Muscle layer of duodenum (tissue), 2 donors: ENCODE measurements at regions not wholly inside any gene's neighbourhood (a gene's known extent, or its start where the extent isn't known, plus 50 kb on each side); places are given as distances from the start of the nearest gene placed in this dataset.

Experiments used
- H3K27ac ChIP-seq: one replicate; pipeline ENCODE4 v1.7.0; 2013; ENCODE audit warnings: mild to moderate bottlenecking, low read length
- H3K27me3 ChIP-seq: one replicate; pipeline ENCODE4 v1.7.0; 2013; ENCODE audit warnings: low read depth, mild to moderate bottlenecking, control low read depth, low read length
- H3K36me3 ChIP-seq, 2 donors: one replicate each; pipeline ENCODE4 v1.7.0; 2013; ENCODE audit warnings: low read length in 2 of 2, control low read depth in 1 of 2, mild to moderate bottlenecking in 1 of 2; ENCODE audit not compliant: insufficient read depth in 2 of 2, control insufficient read depth in 1 of 2
- H3K4me1 ChIP-seq, 2 donors: one replicate each; pipeline ENCODE4 v1.7.0; 2013; ENCODE audit warnings: low read length in 2 of 2, mild to moderate bottlenecking in 2 of 2, control low read depth in 1 of 2, moderate library complexity in 1 of 2; ENCODE audit not compliant: insufficient read depth in 2 of 2, control insufficient read depth in 1 of 2
- H3K4me3 ChIP-seq, 2 donors: one replicate each; pipeline ENCODE4 v1.7.0; 2013; ENCODE audit warnings: low read length in 2 of 2, low read depth in 1 of 2, mild to moderate bottlenecking in 1 of 2
- H3K9me3 ChIP-seq, 2 donors: one replicate each; pipeline ENCODE4 v1.7.0; 2013; ENCODE audit warnings: low read length in 2 of 2, control low read depth in 1 of 2, mild to moderate bottlenecking in 1 of 2; ENCODE audit not compliant: control insufficient read depth in 1 of 2
- donor health status: healthy.

DNA sequence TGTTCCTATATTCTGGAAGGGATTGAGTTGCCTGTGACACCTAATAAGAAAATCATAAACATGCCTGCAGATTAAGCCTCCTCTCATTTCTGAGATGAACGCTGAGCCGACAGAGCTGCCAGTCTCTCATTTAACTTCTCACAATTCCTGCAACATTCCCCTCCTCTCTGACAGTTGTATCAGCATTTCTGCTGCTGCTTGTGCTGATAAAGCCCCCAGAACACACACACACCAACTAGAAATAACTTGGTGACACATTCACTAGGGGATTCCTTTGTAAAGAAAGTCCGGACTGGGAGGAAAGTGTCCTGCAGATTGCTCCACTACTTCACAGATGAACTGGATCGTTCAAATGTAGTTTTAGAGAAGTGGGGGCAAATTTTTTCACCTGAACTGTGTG, 437.3 kb downstream of the PLA2G4A start:
- H3K27me3 ChIP-seq, result no peaks in the 10 kb centered on the region

DNA sequence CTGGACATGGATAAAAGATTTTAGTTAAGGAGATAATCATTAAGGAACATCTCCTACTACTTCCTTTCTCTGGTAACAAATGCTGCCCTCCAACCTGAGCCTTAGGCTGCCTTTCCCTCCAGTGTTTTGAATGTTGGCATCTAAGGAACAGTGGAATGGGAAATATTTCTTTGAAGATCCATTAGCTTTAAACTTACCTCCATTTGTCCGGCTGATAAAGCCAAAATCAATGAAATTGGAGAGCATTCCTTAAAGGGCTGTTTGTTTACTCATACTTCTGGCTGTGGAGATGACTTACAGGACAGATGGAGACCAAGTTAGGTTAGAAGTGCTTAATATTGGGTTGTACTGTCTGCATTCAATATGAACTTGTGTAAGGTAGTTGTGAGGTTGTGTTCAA, 439.1 kb downstream of the PLA2G4A start:
- no peaks in the 10 kb centered on the region for H3K27me3 ChIP-seq

More for the DNA sequence above, 437.3 kb downstream of the PLA2G4A start:
- Histone ChIP-seq H3K27ac (no peak overlapping the region), H3K4me1 (no peaks in the 10 kb centered on the region), H3K9me3 (no peaks in the 10 kb centered on the region), H3K36me3 (no peaks in the 10 kb centered on the region), H3K4me3 (no peak overlapping the region)

DNA sequence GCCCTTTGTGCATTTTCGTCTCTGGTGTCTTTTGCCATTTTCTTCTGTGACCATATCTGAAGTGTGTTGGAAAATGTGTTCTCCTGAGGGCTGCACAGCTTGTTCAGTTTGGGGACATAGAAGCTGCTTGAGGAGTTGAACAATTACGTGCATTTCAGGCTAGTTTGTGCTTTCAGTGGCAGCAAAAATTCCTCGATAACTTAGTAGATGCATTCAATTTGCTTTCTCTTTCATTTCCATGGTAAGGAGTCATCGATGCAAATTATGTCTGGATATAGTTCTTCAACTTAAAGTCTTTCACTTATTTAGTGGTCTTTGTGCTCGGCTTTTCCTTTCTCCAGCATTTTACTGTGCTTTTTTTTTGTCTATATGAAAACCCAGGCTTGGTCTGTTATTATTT, 441.5 kb downstream of the PLA2G4A start:
- Histone ChIP-seq H3K27me3 (no peaks in the 10 kb centered on the region), H3K4me3 (no peak overlapping the region), H3K9me3 (no peaks in the 10 kb centered on the region), H3K36me3 (no peaks in the 10 kb centered on the region), H3K27ac (no peak overlapping the region), H3K4me1 (no peaks in the 10 kb centered on the region)

More for the DNA sequence above, 439.1 kb downstream of the PLA2G4A start:
- Histone ChIP-seq H3K36me3 (no peaks in the 10 kb centered on the region), H3K27ac (no peak overlapping the region), H3K4me1 (no peaks in the 10 kb centered on the region), H3K9me3 (no peaks in the 10 kb centered on the region), H3K4me3 (no peak overlapping the region)

GRCh38 chr1:187275346-187275745, 446.6 kb downstream of the PLA2G4A start:
- Histone ChIP-seq H3K4me3 (no peak overlapping the region), H3K27me3 (no peaks in the 10 kb centered on the region), H3K36me3 (no peaks in the 10 kb centered on the region), H3K4me1 (no peaks in the 10 kb centered on the region), H3K9me3 (no peaks in the 10 kb centered on the region), H3K27ac (no peak overlapping the region)

DNA sequence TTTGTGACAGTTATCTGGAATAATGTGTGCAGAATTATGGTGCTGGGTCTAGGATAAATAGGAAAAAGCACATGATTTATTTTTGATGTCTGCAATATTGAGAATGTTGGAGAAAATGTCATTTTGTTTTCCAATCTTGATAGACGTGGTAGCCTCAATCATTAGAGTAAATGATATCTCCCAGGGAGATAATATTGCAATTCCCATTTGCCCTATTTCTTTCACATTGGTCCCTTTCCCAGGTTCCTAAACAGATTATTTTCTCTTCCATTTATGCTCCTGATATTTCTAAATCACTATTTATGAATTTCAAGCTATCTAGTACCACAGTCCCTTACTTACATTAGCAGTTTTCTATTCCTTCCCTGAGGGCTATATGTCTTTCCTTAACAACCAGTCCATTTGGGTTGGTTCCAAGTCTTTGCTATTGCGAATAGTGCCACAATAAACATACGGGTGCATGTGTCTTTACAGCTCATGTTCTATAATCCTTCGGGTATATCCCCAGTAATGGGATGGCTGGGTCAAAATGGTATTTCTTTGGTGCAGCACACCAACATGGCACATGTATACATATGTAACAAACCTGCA, 447.3 kb downstream of the PLA2G4A start:
- no peaks in the 10 kb centered on the region for H3K4me1 ChIP-seq
- no peaks in the 10 kb centered on the region for H3K9me3 ChIP-seq
- no peaks in the 10 kb centered on the region for H3K36me3 ChIP-seq
- no peaks in the 10 kb centered on the region for H3K27me3 ChIP-seq
- H3K4me3 ChIP-seq, result no peak overlapping the region
- H3K27ac ChIP-seq, result no peak overlapping the region

- no peak overlapping the region for H3K27ac ChIP-seq
- H3K36me3 ChIP-seq, result no peaks in the 10 kb centered on the region
Measured at GRCh38 chr1:187276677-187277076, 447.9 kb downstream of the PLA2G4A start.

DNA sequence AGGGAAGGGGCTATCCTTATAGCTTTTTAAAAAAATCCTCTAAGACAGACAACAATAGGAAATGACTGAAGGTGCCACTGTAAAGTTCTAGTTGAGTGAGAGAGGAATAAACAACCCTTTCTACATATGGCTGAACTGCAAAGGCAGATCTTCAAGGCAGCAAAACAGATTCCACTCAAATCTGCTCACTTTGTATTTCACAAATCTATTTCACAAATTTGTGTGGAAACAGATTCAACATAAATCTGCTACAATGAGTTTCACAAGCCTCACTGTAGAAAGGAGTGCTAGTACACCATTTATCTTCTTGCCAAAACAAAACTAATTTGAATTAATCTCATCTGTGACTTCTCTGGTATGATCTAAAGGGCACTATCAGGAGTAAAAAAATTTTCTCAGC, 451.3 kb downstream of the PLA2G4A start:
- Histone ChIP-seq H3K27me3 (no peaks in the 10 kb centered on the region), H3K9me3 (no peaks in the 10 kb centered on the region), H3K36me3 (no peaks in the 10 kb centered on the region), H3K27ac (no peak overlapping the region), H3K4me1 (no peaks in the 10 kb centered on the region), H3K4me3 (no peak overlapping the region)

More at GRCh38 chr1:187276677-187277076, 447.9 kb downstream of the PLA2G4A start:
- Histone ChIP-seq H3K4me1 (no peaks in the 10 kb centered on the region), H3K9me3 (no peaks in the 10 kb centered on the region), H3K4me3 (no peak overlapping the region), H3K27me3 (no peaks in the 10 kb centered on the region)

GRCh38 chr1:187281085-187281484, 452.3 kb downstream of the PLA2G4A start:
- no peak overlapping the region for H3K27ac ChIP-seq
- H3K36me3 ChIP-seq, result no peaks in the 10 kb centered on the region
- peaks cover 0 to 3% of the 10 kb centered on the region in 2 donors for H3K9me3 ChIP-seq
- no peaks in the 10 kb centered on the region for H3K4me1 ChIP-seq
- H3K27me3 ChIP-seq, result no peaks in the 10 kb centered on the region
- no peak overlapping the region for H3K4me3 ChIP-seq

DNA sequence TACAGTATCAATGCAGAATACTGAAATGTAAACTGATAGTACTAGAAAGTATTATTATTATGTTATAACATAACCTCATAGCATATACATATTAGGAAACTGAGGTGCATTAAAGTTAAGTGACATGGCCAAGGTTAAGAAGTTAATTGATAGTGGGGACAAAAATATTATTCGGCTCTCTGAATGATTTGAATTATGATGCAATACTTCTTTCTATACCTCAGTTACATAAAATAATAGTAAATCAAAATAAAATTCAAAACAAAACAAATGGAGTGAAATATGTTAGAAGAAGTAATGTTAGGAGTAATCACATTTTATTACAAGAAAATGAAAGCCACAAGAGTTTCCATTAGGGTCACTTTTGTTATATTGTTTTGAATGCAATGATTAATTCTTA, 455.2 kb downstream of the PLA2G4A start:
- Histone ChIP-seq H3K4me1 (no peaks in the 10 kb centered on the region), H3K4me3 (no peak overlapping the region), H3K9me3 (peaks cover 0 to 3% of the 10 kb centered on the region in 2 donors), H3K36me3 (no peaks in the 10 kb centered on the region), H3K27me3 (no peaks in the 10 kb centered on the region), H3K27ac (no peak overlapping the region)

- H3K27ac ChIP-seq, result no peak overlapping the region
- H3K27me3 ChIP-seq, result no peaks in the 10 kb centered on the region
- no peak overlapping the region for H3K4me3 ChIP-seq
- H3K36me3 ChIP-seq, result no peaks in the 10 kb centered on the region
- H3K4me1 ChIP-seq, result no peaks in the 10 kb centered on the region
- no peaks in the 10 kb centered on the region for H3K9me3 ChIP-seq
Measured at GRCh38 chr1:187294421-187295201, 465.9 kb downstream of the PLA2G4A start.

GRCh38 chr1:187300081-187300480, 471.3 kb downstream of the PLA2G4A start:
- Histone ChIP-seq H3K9me3 (no peaks in the 10 kb centered on the region), H3K27ac (no peak overlapping the region)

More at GRCh38 chr1:187300081-187300480, 471.3 kb downstream of the PLA2G4A start:
- Histone ChIP-seq H3K27me3 (no peaks in the 10 kb centered on the region), H3K4me3 (no peak overlapping the region), H3K36me3 (no peaks in the 10 kb centered on the region), H3K4me1 (no peaks in the 10 kb centered on the region)
